SK-N-SH (cell line): ENCODE measurements at regions not wholly inside any gene's neighbourhood (a gene's known extent, or its start where the extent isn't known, plus 50 kb on each side); places are given as distances from the start of the nearest gene placed in this dataset.

ENCODE experiments used
- CTCF ChIA-PET: fragments of 300-600, 350-600 bp; formaldehyde crosslinking; extraction: SDS; loops from one replicate; lab custom pipeline; 2021; lab: Yijun Ruan, JAX
- POLR2A ChIA-PET: fragments of 350-600 bp; sonication (Branson Sonifier 250); formaldehyde crosslinking; extraction: SDS; loops from one replicate; lab custom pipeline; 2020; ENCODE audit warnings: antibody characterized with exemption, inconsistent platforms; lab: Yijun Ruan, JAX
- DNase-seq: peaks from one replicate; pipeline ENCODE4 v3.0.0; 2012
- H2AFZ ChIP-seq: fragments of 200-600 bp; sonication (generic); 2 replicates; pipeline ENCODE4 v1.8.1; 2016; ENCODE audit warnings: antibody characterized with exemption, mild to moderate bottlenecking, low read depth
- H3F3A ChIP-seq: fragments of 200-600 bp; sonication (generic); replicated peaks from 2 replicates; pipeline ENCODE3; 2016; ENCODE audit warnings: antibody characterized with exemption, mild to moderate bottlenecking; ENCODE audit not compliant: insufficient read depth
- H3K27ac ChIP-seq, 2 experiments: fragments of 200-500 bp in 1 of 2; fragments of 200-600 bp in 1 of 2; sonication (Bioruptor generic) in 1 of 2; sonication (generic), shearing (Covaris generic) in 1 of 2; 2 replicates each; pipeline versions ENCODE4 v1.5.1 to v1.6.1; 2014 to 2016; ENCODE audit warnings: low read depth in 2 of 2, inconsistent platforms in 1 of 2, low read length in 1 of 2, mild to moderate bottlenecking in 1 of 2, mixed read lengths in 1 of 2
- H3K27me3 ChIP-seq: fragments of 200-600 bp; sonication (generic), shearing (Covaris generic); 2 replicates; pipeline ENCODE4 v1.6.1; 2016; ENCODE audit warnings: mixed run types; ENCODE audit not compliant: insufficient read depth
- H3K36me3 ChIP-seq, 2 experiments: fragments of 200-500 bp in 1 of 2; fragments of 200-600 bp in 1 of 2; sonication (Bioruptor generic) in 1 of 2; sonication (generic) in 1 of 2; replicated peaks in 1 of 2; 2 replicates each; pipeline versions ENCODE3 to v1.5.1; 2014 to 2016; ENCODE audit warnings: low read length in 1 of 2, mild to moderate bottlenecking in 1 of 2; ENCODE audit not compliant: insufficient read depth in 2 of 2, control insufficient read depth in 1 of 2
- H3K4me1 ChIP-seq, 2 experiments: fragments of 200-500 bp in 1 of 2; fragments of 200-600 bp in 1 of 2; sonication (Bioruptor generic) in 1 of 2; sonication (generic), shearing (Covaris generic) in 1 of 2; 2 replicates each; pipeline versions ENCODE4 v1.5.1 to v1.6.1; 2014 to 2016; ENCODE audit warnings: low read depth in 1 of 2, low read length in 1 of 2, mixed run types in 1 of 2; ENCODE audit not compliant: insufficient read depth in 2 of 2, control insufficient read depth in 1 of 2
- H3K4me2 ChIP-seq: fragments of 200-600 bp; sonication (generic), shearing (Covaris generic); 2 replicates; pipeline ENCODE4 v1.6.1; 2017; ENCODE audit warnings: mixed run types
- H3K4me3 ChIP-seq, 2 experiments: fragments of 200-500 bp in 1 of 2; fragments of 200-600 bp in 1 of 2; sonication (Bioruptor generic) in 1 of 2; sonication (generic), shearing (Covaris generic) in 1 of 2; 2 replicates each; pipeline versions ENCODE4 v1.5.1 to v1.8.1; 2014 to 2016; ENCODE audit warnings: low read depth in 2 of 2, inconsistent platforms in 1 of 2, low read length in 1 of 2, mild to moderate bottlenecking in 1 of 2, mixed read lengths in 1 of 2, moderate library complexity in 1 of 2
- H3K79me2 ChIP-seq: fragments of 200-600 bp; sonication (generic); 2 replicates; pipeline ENCODE4 v1.8.1; 2017; ENCODE audit warnings: mild to moderate bottlenecking; ENCODE audit not compliant: insufficient read depth
- H3K9ac ChIP-seq: fragments of 200-600 bp; sonication (generic); 2 replicates; pipeline ENCODE4 v1.6.1; 2017; ENCODE audit warnings: mixed run types
- H3K9me2 ChIP-seq: fragments of 200-600 bp; sonication (generic); 2 replicates; pipeline ENCODE4 v1.6.1; 2017; ENCODE audit warnings: mixed run types
- H3K9me3 ChIP-seq: fragments of 200-600 bp; sonication (generic); 2 replicates; pipeline ENCODE4 v1.6.1; 2017; ENCODE audit warnings: mixed run types, mild to moderate bottlenecking, moderate library complexity
- H4K20me1 ChIP-seq: fragments of 200-600 bp; sonication (generic); 2 replicates; pipeline ENCODE4 v1.6.1; 2017; ENCODE audit warnings: mild to moderate bottlenecking, mixed run types; ENCODE audit not compliant: insufficient read depth
- CHD2 ChIP-seq: fragments of 150-350 bp; IDR thresholded peaks from 2 replicates; pipeline ENCODE4 v1.6.1; 2018; ENCODE audit warnings: low read length; ENCODE audit not compliant: partially characterized antibody
- CTCF ChIP-seq: fragments of 200-600 bp; sonication (generic); IDR thresholded peaks from 2 replicates; pipeline ENCODE4 v1.6.1; 2017; ENCODE audit warnings: antibody characterized with exemption, mild to moderate bottlenecking, moderate library complexity
- EZH2phosphoT487 ChIP-seq: fragments of 200-600 bp; sonication (generic); IDR thresholded peaks from 2 replicates; pipeline ENCODE4 v1.6.1; 2017; ENCODE audit warnings: low read depth, mixed run types, mild to moderate bottlenecking, antibody characterized with exemption, moderate library complexity, borderline replicate concordance
- FOXJ3 ChIP-seq: sonication (generic); formaldehyde crosslinking; IDR thresholded peaks from 2 replicates; pipeline ENCODE4 v1.5.1; 2020; ENCODE audit warnings: mild to moderate bottlenecking, missing genetic modification reagents
- GABPA ChIP-seq: IDR thresholded peaks from 2 replicates; pipeline ENCODE4 v1.4.0; 2012; ENCODE audit warnings: low read depth, mild to moderate bottlenecking
- IRF3 ChIP-seq: fragments of 150-350 bp; IDR thresholded peaks from 2 replicates; pipeline ENCODE4 v1.6.1; 2016; ENCODE audit warnings: mild to moderate bottlenecking, low read depth, low read length
- JUND ChIP-seq: IDR thresholded peaks from 2 replicates; pipeline ENCODE4 v1.4.0; 2012
- MAX ChIP-seq: IDR thresholded peaks from 2 replicates; pipeline ENCODE4 v1.4.0; 2012; ENCODE audit warnings: low read depth
- MEF2A ChIP-seq: IDR thresholded peaks from 2 replicates; pipeline ENCODE4 v1.4.0; 2012; ENCODE audit warnings: low read depth, borderline replicate concordance
- MXI1 ChIP-seq: IDR thresholded peaks from 2 replicates; pipeline ENCODE4 v1.6.1; 2012; ENCODE audit warnings: mild to moderate bottlenecking, low read depth, low read length, improper control_type of control experiment
- NFIC ChIP-seq: IDR thresholded peaks from 2 replicates; pipeline ENCODE4 v1.4.0; 2012; ENCODE audit warnings: borderline replicate concordance
- RCOR1 ChIP-seq: fragments of 150-350 bp; IDR thresholded peaks from 2 replicates; pipeline ENCODE4 v1.6.1; 2017; ENCODE audit warnings: antibody characterized with exemption, low read length
- REST ChIP-seq: IDR thresholded peaks from 2 replicates; pipeline ENCODE4 v1.6.1; 2012; ENCODE audit warnings: mild to moderate bottlenecking, low read depth, low read length, moderate library complexity
- RFX5 ChIP-seq: IDR thresholded peaks from 2 replicates; pipeline ENCODE4 v1.6.1; 2012; ENCODE audit warnings: mild to moderate bottlenecking, improper control_type of control experiment, low read length
- SIN3A ChIP-seq: IDR thresholded peaks from 2 replicates; pipeline ENCODE4 v1.6.1; 2012; ENCODE audit warnings: low read depth, mild to moderate bottlenecking, low read length, moderate library complexity, borderline replicate concordance
- SMC3 ChIP-seq: IDR thresholded peaks from 2 replicates; pipeline ENCODE4 v1.6.1; 2012; ENCODE audit warnings: low read depth, low read length, improper control_type of control experiment
- TAF1 ChIP-seq: IDR thresholded peaks from 2 replicates; pipeline ENCODE4 v1.6.1; 2012; ENCODE audit warnings: low read depth, mild to moderate bottlenecking, low read length, moderate library complexity, borderline replicate concordance
- TCF12 ChIP-seq: IDR thresholded peaks from 2 replicates; pipeline ENCODE4 v1.4.0; 2012
- TEAD4 ChIP-seq: IDR thresholded peaks from 2 replicates; pipeline ENCODE4 v1.4.0; 2012; ENCODE audit warnings: mild to moderate bottlenecking, borderline replicate concordance; ENCODE audit not compliant: insufficient read depth
- USF1 ChIP-seq: IDR thresholded peaks from 2 replicates; pipeline ENCODE4 v1.4.0; 2012; ENCODE audit warnings: low read depth, borderline replicate concordance

- H3K4me3 ChIP-seq, result no peak overlapping the region
Observed at GRCh38 chr15:66928101-66928500, 137.3 kb upstream of the SMAD3 start.

More at GRCh38 chr15:66928101-66928500, 137.3 kb upstream of the SMAD3 start:
- Histone ChIP-seq H3K9me3 (no peaks in the 10 kb centered on the region), H3K36me3 (no peaks in the 10 kb centered on the region), H3K4me1 (peaks cover 9 to 19% of the 10 kb centered on the region in 2 experiments; a peak in 3 of 4 replicates), H3F3A (peaks cover 17% of the 10 kb centered on the region), H3K4me2 (no peak overlapping the region), H3K9me2 (no peaks in the 10 kb centered on the region), H3K27me3 (no peaks in the 10 kb centered on the region), H3K9ac (no peak overlapping the region), H3K27ac (no peak overlapping the region), H2AFZ (no peak overlapping the region), H4K20me1 (no peaks in the 10 kb centered on the region), H3K79me2 (no peaks in the 10 kb centered on the region)
- no peak for DNase-seq
- ChIA-PET CTCF (interaction anchor here (1.1 to 3.5 kb wide), 4 partner anchors 10 to 529 kb away, joined by 3 to 11 read pairs (median 6); no protein-coding TSS in a partner anchor), POLR2A (no interaction called here)
- TF ChIP-seq TAF1 (no peak), USF1 (no peak), JUND (no peak), RCOR1 (no peak), FOXJ3 (CRISPR knock-in tag) (no peak), TCF12 (no peak), MXI1 (no peak), SIN3A (no peak), RFX5 (no peak), CTCF (no peak), REST (no peak), GABPA (no peak), EZH2phosphoT487 (no peak), TEAD4 (no peak), MAX (no peak), MEF2A (no peak), SMC3 (no peak), CHD2 (no peak), IRF3 (no peak), NFIC (no peak)
